ENCODE measurements at regions not wholly inside any gene's neighbourhood (a gene's known extent, or its start where the extent isn't known, plus 50 kb on each side); places are given as distances from the start of the nearest gene placed in this dataset.
"Not testable (repeated sequence)": the region's sequence is repeated elsewhere in the genome, so short reads cannot be mapped to it uniquely, and the experiment has no call there.

GRCh38 chr4:52157071-52157470, 106.0 kb downstream of the SPATA18 start:
- ATAC-seq; DNase-seq (ENCODE audit: low read depth in 1 of 2, low spot score in 1 of 2); H3K4me1 ChIP-seq; H3K4me2 ChIP-seq; H3K9me3 ChIP-seq; POLR2A ChIA-PET; H3K4me3 ChIP-seq; FAIRE-seq; CTCF ChIA-PET; H3K27ac ChIP-seq: not testable (repeated sequence)
- WGBS (ENCODE audit: missing lambda C conversion rate): 12% methylated on average over 2 of the region's 2 CpGs

DNA sequence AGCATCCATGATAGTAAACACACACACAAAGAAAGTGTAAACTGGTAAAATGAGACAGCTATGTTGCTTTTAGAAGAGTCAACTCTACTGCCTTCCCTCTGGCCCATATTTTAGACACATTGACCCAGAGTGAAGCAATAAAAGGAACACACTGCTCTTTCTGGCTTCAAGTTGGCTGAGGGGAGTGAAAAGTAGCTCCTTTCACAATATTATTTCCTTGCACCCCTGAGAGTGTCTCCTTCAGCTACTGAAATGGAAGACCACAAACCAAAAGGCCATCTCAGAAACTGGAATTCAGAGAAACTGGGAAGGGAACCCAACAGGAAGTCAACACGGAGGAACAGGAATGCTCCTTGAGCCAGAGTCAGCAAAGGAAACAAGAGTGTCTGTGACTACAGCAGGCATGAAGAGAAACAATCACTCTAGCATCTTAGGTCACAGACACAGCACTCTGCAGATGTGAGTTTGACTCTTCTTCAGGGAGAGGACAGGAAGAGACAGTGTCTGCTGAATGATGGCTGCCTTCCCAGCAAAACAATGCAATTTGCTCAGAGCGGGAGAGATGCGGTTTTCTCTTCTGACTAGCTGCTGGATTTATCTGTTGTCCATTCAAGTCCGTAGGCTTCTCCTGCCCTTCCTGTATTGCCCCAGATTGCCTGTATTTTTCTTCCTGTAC, 106.7 kb downstream of the SPATA18 start:
- no peak overlapping the region for H3K27ac ChIP-seq
- WGBS (ENCODE audit: missing lambda C conversion rate): 24% methylated on average over 4 of the region's 4 CpGs
- ChIA-PET POLR2A (no interaction called here), CTCF (no interaction called here)
- no peak for FAIRE-seq
- no peak overlapping the region for H3K4me3 ChIP-seq
- H3K4me1 ChIP-seq: no peaks in the 10 kb centered on the region
- no peak for TF ChIP-seq MAZ (IDR thresholded peaks at IDR 0.05; ENCODE audit: borderline replicate concordance, low read depth, low read length)
- ATAC-seq: no peak
- no peak overlapping the region for H3K4me2 ChIP-seq
- DNase-seq (ENCODE audit: low read depth in 1 of 2, low spot score in 1 of 2): no peak
- H3K9me3 ChIP-seq: no peaks in the 10 kb centered on the region

DNA sequence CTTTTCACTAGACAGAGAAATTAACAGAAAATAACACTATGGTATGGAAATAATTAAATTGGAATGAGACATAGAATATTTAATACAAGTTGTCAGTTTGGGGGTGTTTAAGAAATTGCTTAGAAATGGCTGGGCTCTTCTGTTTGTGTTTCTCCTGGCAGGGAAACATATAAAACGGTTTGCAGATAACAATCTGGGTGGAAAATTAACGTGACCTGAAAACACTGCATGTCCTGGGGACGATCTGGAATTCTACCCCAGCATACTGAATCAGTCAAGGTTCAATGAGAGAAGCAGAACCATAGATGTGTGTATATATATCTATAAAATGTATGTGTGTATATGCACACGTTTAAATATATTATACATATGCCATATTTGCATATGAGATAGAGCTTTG, 109.8 kb downstream of the SPATA18 start:
- Histone ChIP-seq H3K9me3 (no peaks in the 10 kb centered on the region), H3K4me2 (no peak overlapping the region), H3K27ac (no peak overlapping the region), H3K4me1 (no peaks in the 10 kb centered on the region), H3K4me3 (no peak overlapping the region)
- 1% methylated on average over 4 of the region's 4 CpGs for WGBS (ENCODE audit: missing lambda C conversion rate)
- TF ChIP-seq, protein P1, sequence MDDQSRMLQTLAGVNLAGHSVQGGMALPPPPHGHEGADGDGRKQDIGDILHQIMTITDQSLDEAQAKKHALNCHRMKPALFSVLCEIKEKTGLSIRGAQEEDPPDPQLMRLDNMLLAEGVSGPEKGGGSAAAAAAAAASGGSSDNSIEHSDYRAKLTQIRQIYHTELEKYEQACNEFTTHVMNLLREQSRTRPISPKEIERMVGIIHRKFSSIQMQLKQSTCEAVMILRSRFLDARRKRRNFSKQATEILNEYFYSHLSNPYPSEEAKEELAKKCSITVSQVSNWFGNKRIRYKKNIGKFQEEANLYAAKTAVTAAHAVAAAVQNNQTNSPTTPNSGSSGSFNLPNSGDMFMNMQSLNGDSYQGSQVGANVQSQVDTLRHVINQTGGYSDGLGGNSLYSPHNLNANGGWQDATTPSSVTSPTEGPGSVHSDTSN (IDR thresholded peaks at IDR 0.05): no peak
- POLR2A ChIA-PET: no interaction called here
- no peak for DNase-seq (ENCODE audit: low read depth in 1 of 2, low spot score in 1 of 2)
- CTCF ChIA-PET: no interaction called here
- ATAC-seq: no peak
- no peak for FAIRE-seq

- no peak for TF ChIP-seq ZC3H11A (IDR thresholded peaks at IDR 0.05)
- TF ChIP-seq ZSCAN20 (CRISPR knock-in tag; IDR thresholded peaks at IDR 0.05): no peak
- no peak for TF ChIP-seq FOSB (CRISPR knock-in tag; IDR thresholded peaks at IDR 0.05)
- TF ChIP-seq MYC (IDR thresholded peaks at IDR 0.05; ENCODE audit: borderline replicate concordance, low read length): no peak
- TF ChIP-seq HOXA7 (CRISPR knock-in tag; IDR thresholded peaks at IDR 0.05): no peak
- TF ChIP-seq, protein P2, sequence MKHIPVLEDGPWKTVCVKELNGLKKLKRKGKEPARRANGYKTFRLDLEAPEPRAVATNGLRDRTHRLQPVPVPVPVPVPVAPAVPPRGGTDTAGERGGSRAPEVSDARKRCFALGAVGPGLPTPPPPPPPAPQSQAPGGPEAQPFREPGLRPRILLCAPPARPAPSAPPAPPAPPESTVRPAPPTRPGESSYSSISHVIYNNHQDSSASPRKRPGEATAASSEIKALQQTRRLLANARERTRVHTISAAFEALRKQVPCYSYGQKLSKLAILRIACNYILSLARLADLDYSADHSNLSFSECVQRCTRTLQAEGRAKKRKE (CRISPR knock-in tag; IDR thresholded peaks at IDR 0.05; ENCODE audit: low read depth): no peak
- TF ChIP-seq RFX5 (IDR thresholded peaks at IDR 0.05): no peak
- no peak for TF ChIP-seq SMC3 (IDR thresholded peaks at IDR 0.05)
- 0% methylated on average over 1 of the region's 1 CpG for WGBS (ENCODE audit: missing lambda C conversion rate)
- no peak for FAIRE-seq
- ChIA-PET CTCF (no interaction called here), POLR2A (no interaction called here)
- DNase-seq (ENCODE audit: low read depth in 1 of 2, low spot score in 1 of 2): no peak
- H3K27ac ChIP-seq: no peak overlapping the region
- ATAC-seq: no peak
- no peak overlapping the region for H3K4me3 ChIP-seq
- no peak overlapping the region for H3K4me2 ChIP-seq
- H3K9me3 ChIP-seq: no peaks in the 10 kb centered on the region
- H3K4me1 ChIP-seq: no peaks in the 10 kb centered on the region
These were observed 113.0 kb downstream of the SPATA18 start for GRCh38 chr4:52164116-52164515.

DNA sequence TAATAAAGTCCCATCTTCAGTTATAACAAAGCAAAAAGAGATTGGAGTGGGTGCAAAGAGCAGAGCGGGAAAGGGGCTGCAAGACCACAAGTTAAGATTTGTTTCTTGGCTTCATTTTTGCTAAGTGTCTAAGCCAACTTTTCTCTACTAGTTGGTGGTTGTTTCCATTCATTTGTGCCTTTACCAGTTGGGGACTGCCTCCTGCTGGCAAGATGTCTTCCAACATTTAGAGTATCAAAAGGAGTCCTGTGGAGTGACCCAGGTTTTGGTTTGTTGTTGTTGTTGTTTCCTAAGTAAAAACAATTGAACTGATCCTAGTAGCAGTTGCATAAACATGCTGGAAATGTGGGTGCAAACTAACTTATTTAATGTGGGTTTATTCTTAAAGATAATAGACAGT, 121.1 kb downstream of the SPATA18 start:
- DNase-seq (ENCODE audit: low read depth in 1 of 2, low spot score in 1 of 2): no peak
- POLR2A ChIA-PET: no interaction called here
- H3K27ac ChIP-seq: no peak overlapping the region
- ATAC-seq: no peak
- no peaks in the 10 kb centered on the region for H3K9me3 ChIP-seq
- no peak for FAIRE-seq
- TF ChIP-seq EP300 (IDR thresholded peaks at IDR 0.05) (no peak), RNF2 (IDR thresholded peaks at IDR 0.05; ENCODE audit: borderline replicate concordance, low read depth) (no peak), CEBPB (IDR thresholded peaks at IDR 0.05) (no peak), RAD21 (conservative IDR thresholded peaks at IDR 0.05 in 1 of 2, IDR thresholded peaks at IDR 0.05 in 1 of 2) (no peak), ZC3H11A (IDR thresholded peaks at IDR 0.05) (no peak), EHF (CRISPR knock-in tag; IDR thresholded peaks at IDR 0.05) (no peak), CHD2 (IDR thresholded peaks at IDR 0.05; ENCODE audit: low read length, partially characterized antibody) (no peak), PHF8 (IDR thresholded peaks at IDR 0.05; ENCODE audit: borderline replicate concordance, low read depth) (no peak), KDM1A (IDR thresholded peaks at IDR 0.05; ENCODE audit: low read depth) (no peak), CTCF (IDR thresholded peaks at IDR 0.05) (no peak), CBX2 (IDR thresholded peaks at IDR 0.05; ENCODE audit: borderline replicate concordance, low read depth) (no peak)
- TF ChIP-seq, protein P3, sequence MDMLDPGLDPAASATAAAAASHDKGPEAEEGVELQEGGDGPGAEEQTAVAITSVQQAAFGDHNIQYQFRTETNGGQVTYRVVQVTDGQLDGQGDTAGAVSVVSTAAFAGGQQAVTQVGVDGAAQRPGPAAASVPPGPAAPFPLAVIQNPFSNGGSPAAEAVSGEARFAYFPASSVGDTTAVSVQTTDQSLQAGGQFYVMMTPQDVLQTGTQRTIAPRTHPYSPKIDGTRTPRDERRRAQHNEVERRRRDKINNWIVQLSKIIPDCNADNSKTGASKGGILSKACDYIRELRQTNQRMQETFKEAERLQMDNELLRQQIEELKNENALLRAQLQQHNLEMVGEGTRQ (IDR thresholded peaks at IDR 0.05): no peak
- no peak overlapping the region for H3K4me2 ChIP-seq
- 0% methylated on average over 1 of the region's 1 CpG for WGBS (ENCODE audit: missing lambda C conversion rate)
- CTCF ChIA-PET: no interaction called here
- no peaks in the 10 kb centered on the region for H3K4me1 ChIP-seq
- H3K4me3 ChIP-seq: no peak overlapping the region
